Adrenal gland (tissue), 5 donors: ENCODE measurements at regions not wholly inside any gene's neighbourhood (a gene's known extent, or its start where the extent isn't known, plus 50 kb on each side); places are given as distances from the start of the nearest gene placed in this dataset.

Experiments used
- POLR2A ChIP-seq, 2 donors: fragments of 450-650 bp; IDR thresholded peaks; one replicate each; pipeline ENCODE4 v1.6.1; 2017; ENCODE audit warnings: antibody characterized with exemption in 2 of 2, mild to moderate bottlenecking in 2 of 2, moderate library complexity in 1 of 2
- TF ChIP-seq, protein P1 (sequence below), 6 experiments: fragments of 450-650 bp in 4 of 6; fragments of 200-600 bp in 2 of 6; sonication (generic) in 1 of 6; IDR thresholded peaks; 1 replicate in 5 of 6; 2 replicates in 1 of 6; pipeline versions ENCODE4 v1.5.1 to v1.8.0; 2016 to 2021; ENCODE audit warnings: antibody characterized with exemption in 6 of 6, mild to moderate bottlenecking in 2 of 6, moderate library complexity in 1 of 6
- donor health status: DM: no; HTN: no; CAD: no.

DNA sequence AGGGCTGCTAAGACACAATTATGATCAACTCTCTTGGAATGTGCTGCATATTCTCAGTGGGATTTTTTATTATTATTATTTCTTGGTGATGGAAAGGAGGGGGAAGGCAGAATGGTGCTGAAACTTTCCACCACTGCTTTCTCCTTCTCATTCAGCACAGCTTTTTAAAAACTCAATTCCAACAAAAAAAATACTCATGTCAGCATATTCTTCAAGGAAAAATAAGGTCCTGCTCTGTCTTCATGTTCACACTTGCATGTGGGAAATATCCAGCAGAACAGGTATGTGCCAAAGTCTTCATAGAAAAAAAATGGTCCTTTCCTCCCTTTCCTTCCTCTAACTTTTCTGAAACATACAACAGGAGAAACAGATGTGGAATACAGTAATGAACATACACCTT lies 144.0 kb upstream of the ADAMTS3 start:
- TF ChIP-seq, protein P1, sequence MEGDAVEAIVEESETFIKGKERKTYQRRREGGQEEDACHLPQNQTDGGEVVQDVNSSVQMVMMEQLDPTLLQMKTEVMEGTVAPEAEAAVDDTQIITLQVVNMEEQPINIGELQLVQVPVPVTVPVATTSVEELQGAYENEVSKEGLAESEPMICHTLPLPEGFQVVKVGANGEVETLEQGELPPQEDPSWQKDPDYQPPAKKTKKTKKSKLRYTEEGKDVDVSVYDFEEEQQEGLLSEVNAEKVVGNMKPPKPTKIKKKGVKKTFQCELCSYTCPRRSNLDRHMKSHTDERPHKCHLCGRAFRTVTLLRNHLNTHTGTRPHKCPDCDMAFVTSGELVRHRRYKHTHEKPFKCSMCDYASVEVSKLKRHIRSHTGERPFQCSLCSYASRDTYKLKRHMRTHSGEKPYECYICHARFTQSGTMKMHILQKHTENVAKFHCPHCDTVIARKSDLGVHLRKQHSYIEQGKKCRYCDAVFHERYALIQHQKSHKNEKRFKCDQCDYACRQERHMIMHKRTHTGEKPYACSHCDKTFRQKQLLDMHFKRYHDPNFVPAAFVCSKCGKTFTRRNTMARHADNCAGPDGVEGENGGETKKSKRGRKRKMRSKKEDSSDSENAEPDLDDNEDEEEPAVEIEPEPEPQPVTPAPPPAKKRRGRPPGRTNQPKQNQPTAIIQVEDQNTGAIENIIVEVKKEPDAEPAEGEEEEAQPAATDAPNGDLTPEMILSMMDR (IDR thresholded peaks at IDR 0.05) = no peak
- TF ChIP-seq POLR2A (IDR thresholded peaks at IDR 0.05) = no peak
